Upper lobe of left lung (tissue), 6 donors: ENCODE measurements at regions not wholly inside any gene's neighbourhood (a gene's known extent, or its start where the extent isn't known, plus 50 kb on each side); places are given as distances from the start of the nearest gene placed in this dataset.
A peak's percentile ranks its signal among the peaks of the same experiment; 100 is the strongest.

Experiments used
- ATAC-seq, 2 donors: fragments of 200-7000 bp; cut with Tn5 transposase; one replicate each; pipeline ENCODE4 v1.9.1; 2022; ENCODE audit warnings: mild to moderate bottlenecking in 2 of 2, moderate library complexity in 2 of 2; ENCODE audit not compliant: low FRiP score in 2 of 2
- DNase-seq, 2 donors: peaks; one replicate each; pipeline ENCODE4 v3.0.0-alpha.2; 2019 to 2020
- H3K27ac ChIP-seq, 4 donors: fragments of 200-600 bp; sonication (generic); one replicate each; pipeline ENCODE4 v1.5.1; 2016 to 2019
- H3K27me3 ChIP-seq, 4 donors: fragments of 200-600 bp; sonication (generic); one replicate each; pipeline ENCODE4 v1.5.1; 2017 to 2019
- H3K36me3 ChIP-seq, 4 donors: fragments of 200-600 bp; sonication (generic); one replicate each; pipeline ENCODE4 v1.5.1; 2016 to 2019
- H3K4me1 ChIP-seq, 4 donors: fragments of 200-600 bp; sonication (generic); one replicate each; pipeline ENCODE4 v1.5.1; 2018 to 2019
- H3K4me3 ChIP-seq, 4 donors: fragments of 200-600 bp; sonication (generic); one replicate each; pipeline ENCODE4 v1.5.1; 2017 to 2019; ENCODE audit warnings: mild to moderate bottlenecking in 2 of 4, moderate library complexity in 1 of 4
- H3K9me3 ChIP-seq, 4 donors: fragments of 200-600 bp; sonication (generic); one replicate each; pipeline ENCODE4 v1.5.1; 2018 to 2019
- EP300 ChIP-seq, 4 donors: sonication (generic); formaldehyde crosslinking; IDR thresholded peaks; one replicate each; pipeline ENCODE4 v1.5.1; 2017; ENCODE audit warnings: antibody characterized with exemption in 4 of 4, control low read depth in 2 of 4
- POLR2A ChIP-seq, 4 donors: fragments of 450-650 bp; IDR thresholded peaks; one replicate each; pipeline ENCODE4 v1.5.1; 2016 to 2017; ENCODE audit warnings: antibody characterized with exemption in 4 of 4, mild to moderate bottlenecking in 2 of 4
- POLR2AphosphoS5 ChIP-seq, 2 donors: sonication (generic); formaldehyde crosslinking; IDR thresholded peaks; one replicate each; pipeline ENCODE4 v1.5.1; 2017; ENCODE audit warnings: antibody characterized with exemption in 2 of 2
- WGBS, 2 donors: methylation state at CpG; one replicate each; pipeline ENCODE4 v1.1.5; 2017 to 2018; 5-methylcytosine and 5-hydroxymethylcytosine counted together
- TF ChIP-seq, protein P1 (sequence below), 6 experiments: fragments of 450-650 bp in 4 of 6; fragments of 200-600 bp in 2 of 6; sonication (generic) in 2 of 6; IDR thresholded peaks; one replicate each; pipeline ENCODE4 v1.5.1; 2016 to 2019; ENCODE audit warnings: antibody characterized with exemption in 6 of 6
- donor health status: DM: no; HTN: no; CAD: no; lungs with moderate emphysema.
- donor health status: DM: no; HTN: yes; CAD: no; lungs with severe emphysema.

DNA sequence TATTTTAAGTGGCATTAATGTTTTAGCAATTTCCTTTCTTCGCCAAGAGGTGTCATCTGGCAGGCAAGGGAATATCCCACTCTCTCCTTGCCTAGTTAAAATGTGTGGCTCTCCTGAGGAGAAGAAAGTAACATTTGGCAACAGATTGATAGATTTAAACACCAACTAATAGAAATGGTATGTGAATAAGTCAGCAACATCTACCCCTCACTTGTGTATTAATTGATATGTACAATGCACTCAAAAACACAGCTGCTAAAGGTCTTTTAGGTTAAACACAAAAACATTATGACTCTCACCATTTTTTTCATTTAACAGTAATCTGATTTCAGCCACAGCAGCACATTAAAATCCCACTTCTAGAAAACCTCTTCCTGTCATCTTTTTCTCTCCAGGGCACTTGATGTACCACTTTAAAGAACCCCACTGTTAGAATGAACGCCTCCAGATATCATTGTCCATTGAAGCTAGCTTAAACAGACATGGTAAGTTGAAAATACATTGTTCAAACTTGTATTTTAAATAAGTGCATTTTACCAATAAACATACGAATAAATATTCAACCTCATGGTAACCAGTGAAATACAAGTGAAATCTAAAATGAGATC is 151.7 kb downstream of the RPAP3 start:
- Histone ChIP-seq H3K9me3 (peaks cover 3 to 14% (median 10%) of the 10 kb centered on the region in 4 donors), H3K36me3 (no peaks in the 10 kb centered on the region), H3K4me1 (no peaks in the 10 kb centered on the region), H3K27me3 (no peaks in the 10 kb centered on the region), H3K27ac (no peak overlapping the region), H3K4me3 (no peak overlapping the region)
- ATAC-seq (no peak), DNase-seq (no peak)
- 86 to 90% methylated on average over 3 of the region's 3 CpGs for WGBS, 2 donors
- TF ChIP-seq, protein P1, sequence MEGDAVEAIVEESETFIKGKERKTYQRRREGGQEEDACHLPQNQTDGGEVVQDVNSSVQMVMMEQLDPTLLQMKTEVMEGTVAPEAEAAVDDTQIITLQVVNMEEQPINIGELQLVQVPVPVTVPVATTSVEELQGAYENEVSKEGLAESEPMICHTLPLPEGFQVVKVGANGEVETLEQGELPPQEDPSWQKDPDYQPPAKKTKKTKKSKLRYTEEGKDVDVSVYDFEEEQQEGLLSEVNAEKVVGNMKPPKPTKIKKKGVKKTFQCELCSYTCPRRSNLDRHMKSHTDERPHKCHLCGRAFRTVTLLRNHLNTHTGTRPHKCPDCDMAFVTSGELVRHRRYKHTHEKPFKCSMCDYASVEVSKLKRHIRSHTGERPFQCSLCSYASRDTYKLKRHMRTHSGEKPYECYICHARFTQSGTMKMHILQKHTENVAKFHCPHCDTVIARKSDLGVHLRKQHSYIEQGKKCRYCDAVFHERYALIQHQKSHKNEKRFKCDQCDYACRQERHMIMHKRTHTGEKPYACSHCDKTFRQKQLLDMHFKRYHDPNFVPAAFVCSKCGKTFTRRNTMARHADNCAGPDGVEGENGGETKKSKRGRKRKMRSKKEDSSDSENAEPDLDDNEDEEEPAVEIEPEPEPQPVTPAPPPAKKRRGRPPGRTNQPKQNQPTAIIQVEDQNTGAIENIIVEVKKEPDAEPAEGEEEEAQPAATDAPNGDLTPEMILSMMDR (IDR thresholded peaks at IDR 0.05), result no peak
- no peak for TF ChIP-seq EP300 (IDR thresholded peaks at IDR 0.05)
- TF ChIP-seq POLR2A (IDR thresholded peaks at IDR 0.05), result no peak
- no peak for TF ChIP-seq POLR2AphosphoS5 (IDR thresholded peaks at IDR 0.05)

DNA sequence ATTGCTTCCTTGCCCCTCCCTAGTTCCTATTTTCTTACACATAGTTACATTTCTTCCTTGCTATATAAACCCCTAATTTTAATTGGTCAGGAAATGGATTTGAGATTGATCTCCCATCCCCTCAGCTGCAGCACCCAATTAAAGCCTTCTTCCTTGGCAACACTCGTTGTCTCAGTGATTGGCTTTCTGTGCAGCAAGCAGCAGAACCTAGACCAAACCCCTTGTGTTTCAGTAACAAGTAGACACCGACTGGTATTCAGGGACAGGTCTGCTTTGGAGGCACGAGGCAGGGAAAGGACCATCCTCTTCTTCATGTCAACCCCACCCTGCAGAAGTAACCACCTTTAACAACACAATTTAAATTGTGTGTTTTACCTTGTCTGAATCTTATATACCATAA is 152.6 kb downstream of the RPAP3 start:
- Histone ChIP-seq H3K4me1 (no peaks in the 10 kb centered on the region), H3K27ac (no peak overlapping the region), H3K27me3 (no peaks in the 10 kb centered on the region), H3K9me3 (peaks cover 3 to 14% (median 10%) of the 10 kb centered on the region in 4 donors), H3K4me3 (no peak overlapping the region), H3K36me3 (no peaks in the 10 kb centered on the region)
- TF ChIP-seq, protein P1 (IDR thresholded peaks at IDR 0.05), result no peak
- no peak for TF ChIP-seq POLR2A (IDR thresholded peaks at IDR 0.05)
- TF ChIP-seq POLR2AphosphoS5 (IDR thresholded peaks at IDR 0.05), result no peak
- no peak for DNase-seq
- no peak for ATAC-seq
- 84 to 85% methylated on average over 3 of the region's 3 CpGs for WGBS, 2 donors

DNA sequence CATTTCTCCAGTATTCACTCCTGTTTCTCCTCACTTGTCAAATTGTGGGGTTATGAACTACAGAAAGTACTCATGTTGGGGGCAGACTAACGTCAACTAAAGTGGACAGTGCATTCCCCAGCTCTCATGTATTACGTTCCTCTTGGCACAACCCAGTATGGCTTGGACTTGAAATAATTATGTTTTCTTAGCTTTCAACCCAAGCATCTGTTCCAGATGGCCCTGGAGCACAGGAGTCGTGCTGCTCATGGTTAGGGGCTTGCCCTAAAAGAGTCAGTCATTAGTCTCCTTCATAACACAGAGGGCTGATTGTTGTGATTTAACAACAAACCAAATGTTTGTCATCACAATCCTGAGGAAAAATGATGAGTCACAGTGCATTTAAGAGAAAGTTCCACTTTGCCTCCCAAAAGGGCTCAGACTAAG is 154.4 kb downstream of the RPAP3 start:
- Histone ChIP-seq H3K27me3 (no peaks in the 10 kb centered on the region), H3K36me3 (no peaks in the 10 kb centered on the region), H3K27ac (no peak overlapping the region), H3K9me3 (peaks cover 3 to 14% (median 10%) of the 10 kb centered on the region in 4 donors), H3K4me1 (no peaks in the 10 kb centered on the region), H3K4me3 (no peak overlapping the region)
- DNase-seq (no peak), ATAC-seq (peak in 1 of 2 donors; percentile 65)
- WGBS, 2 donors, result 70 to 82% methylated on average over 3 of the region's 3 CpGs
- TF ChIP-seq POLR2AphosphoS5 (IDR thresholded peaks at IDR 0.05) (no peak), EP300 (IDR thresholded peaks at IDR 0.05) (no peak), POLR2A (IDR thresholded peaks at IDR 0.05) (no peak)
- TF ChIP-seq, protein P1 (IDR thresholded peaks at IDR 0.05), result no peak

DNA sequence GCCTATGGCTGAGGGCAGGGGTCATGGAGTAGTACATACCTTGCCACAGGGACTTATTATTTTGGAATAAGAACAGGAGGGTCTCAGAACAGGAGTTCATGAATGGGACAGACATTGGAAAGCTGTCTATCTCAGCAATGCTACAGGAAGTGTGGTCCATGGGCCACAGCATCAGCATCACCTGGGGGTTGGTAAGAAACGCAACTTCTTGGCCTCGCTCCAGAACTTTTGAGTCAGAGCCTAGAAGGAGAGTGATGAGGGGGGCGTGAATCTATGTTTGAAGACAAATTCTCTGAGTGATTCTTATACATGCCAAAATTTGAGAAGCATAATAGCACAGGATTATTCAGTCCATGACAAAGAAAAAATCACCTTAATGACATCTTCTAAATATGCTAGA is 156.6 kb downstream of the RPAP3 start:
- DNase-seq (no peak), ATAC-seq (no peak)
- H3K36me3 ChIP-seq, result no peaks in the 10 kb centered on the region
- H3K4me1 ChIP-seq, result no peaks in the 10 kb centered on the region
- WGBS, 2 donors, result 85 to 88% methylated on average over 3 of the region's 3 CpGs
- H3K9me3 ChIP-seq, result peaks cover 3 to 14% (median 10%) of the 10 kb centered on the region in 4 donors
- H3K27ac ChIP-seq, result no peak overlapping the region
- H3K4me3 ChIP-seq, result no peak overlapping the region
- TF ChIP-seq POLR2A (IDR thresholded peaks at IDR 0.05), result no peak
- no peaks in the 10 kb centered on the region for H3K27me3 ChIP-seq

DNA sequence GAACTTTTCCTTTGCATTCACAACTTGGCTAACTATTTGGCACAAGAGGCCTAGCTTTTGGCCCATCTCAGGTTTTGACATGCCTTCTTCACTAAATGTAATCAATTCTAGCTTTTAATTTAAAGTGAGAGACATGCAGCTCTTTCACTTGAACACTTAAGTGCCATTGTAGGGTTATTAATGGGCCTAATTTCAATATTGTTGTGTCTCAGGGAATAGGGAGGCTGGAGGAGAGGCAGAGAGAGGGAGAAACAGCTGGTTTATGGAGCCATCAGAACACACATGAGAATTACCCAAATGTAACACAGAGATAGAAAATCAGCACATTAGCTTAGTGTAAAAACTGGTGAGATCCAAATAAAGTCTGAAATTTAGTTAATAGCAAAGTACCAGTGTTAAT is 157.4 kb downstream of the RPAP3 start:
- ATAC-seq (no peak), DNase-seq (no peak)
- H3K9me3 ChIP-seq, result peaks cover 1 to 12% (median 9%) of the 10 kb centered on the region in 4 donors
- H3K27ac ChIP-seq, result no peak overlapping the region
- H3K4me3 ChIP-seq, result no peak overlapping the region
- no peaks in the 10 kb centered on the region for H3K36me3 ChIP-seq
- TF ChIP-seq EP300 (IDR thresholded peaks at IDR 0.05) (no peak), POLR2AphosphoS5 (IDR thresholded peaks at IDR 0.05) (no peak), POLR2A (IDR thresholded peaks at IDR 0.05) (no peak)
- TF ChIP-seq, protein P1 (IDR thresholded peaks at IDR 0.05), result no peak
- H3K27me3 ChIP-seq, result no peaks in the 10 kb centered on the region
- no peaks in the 10 kb centered on the region for H3K4me1 ChIP-seq
